ENCODE measurements at regions not wholly inside any gene's neighbourhood (a gene's known extent, or its start where the extent isn't known, plus 50 kb on each side); places are given as distances from the start of the nearest gene placed in this dataset.

DNA sequence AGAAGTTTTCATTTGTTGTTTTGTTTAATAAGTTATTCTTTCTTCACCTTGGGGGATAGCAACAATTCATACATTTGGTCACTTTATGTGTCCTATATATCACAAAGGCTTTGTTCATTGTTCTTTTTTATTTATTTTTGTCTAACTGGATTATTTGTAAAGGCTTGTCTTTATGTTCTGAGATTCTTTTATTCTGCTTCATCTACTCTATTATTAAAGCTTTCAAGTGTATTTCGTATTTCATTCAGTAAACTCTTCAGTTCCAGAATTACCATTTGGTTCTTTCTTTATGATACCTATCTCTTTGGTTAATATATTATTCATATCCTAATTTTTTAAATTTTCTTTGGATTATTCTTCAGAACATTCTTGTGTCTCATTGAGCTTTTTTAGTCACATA lies 942.9 kb downstream of the ANKRD7 start:
- Histone ChIP-seq H3K4me3 (ENCODE audit: low read depth, low read length) (no peak overlapping the region), H3K27me3 (ENCODE audit: control insufficient read depth, insufficient read depth, low read length) (no peaks in the 10 kb centered on the region), H3K27ac (ENCODE audit: low read depth, low read length) (no peak overlapping the region), H3K9me3 (ENCODE audit: control insufficient read depth, insufficient read depth, low read length) (peaks cover 5% of the 10 kb centered on the region; the same call in 1 of the 2 replicates)
- CTCF ChIA-PET: no interaction called here
- TF ChIP-seq, protein P1, sequence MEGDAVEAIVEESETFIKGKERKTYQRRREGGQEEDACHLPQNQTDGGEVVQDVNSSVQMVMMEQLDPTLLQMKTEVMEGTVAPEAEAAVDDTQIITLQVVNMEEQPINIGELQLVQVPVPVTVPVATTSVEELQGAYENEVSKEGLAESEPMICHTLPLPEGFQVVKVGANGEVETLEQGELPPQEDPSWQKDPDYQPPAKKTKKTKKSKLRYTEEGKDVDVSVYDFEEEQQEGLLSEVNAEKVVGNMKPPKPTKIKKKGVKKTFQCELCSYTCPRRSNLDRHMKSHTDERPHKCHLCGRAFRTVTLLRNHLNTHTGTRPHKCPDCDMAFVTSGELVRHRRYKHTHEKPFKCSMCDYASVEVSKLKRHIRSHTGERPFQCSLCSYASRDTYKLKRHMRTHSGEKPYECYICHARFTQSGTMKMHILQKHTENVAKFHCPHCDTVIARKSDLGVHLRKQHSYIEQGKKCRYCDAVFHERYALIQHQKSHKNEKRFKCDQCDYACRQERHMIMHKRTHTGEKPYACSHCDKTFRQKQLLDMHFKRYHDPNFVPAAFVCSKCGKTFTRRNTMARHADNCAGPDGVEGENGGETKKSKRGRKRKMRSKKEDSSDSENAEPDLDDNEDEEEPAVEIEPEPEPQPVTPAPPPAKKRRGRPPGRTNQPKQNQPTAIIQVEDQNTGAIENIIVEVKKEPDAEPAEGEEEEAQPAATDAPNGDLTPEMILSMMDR (IDR thresholded peaks at IDR 0.05; ENCODE audit: low read depth, low read length): no peak
- no peak for DNase-seq (ENCODE audit: low read depth, low spot score)
- POLR2A ChIA-PET: no interaction called here

DNA sequence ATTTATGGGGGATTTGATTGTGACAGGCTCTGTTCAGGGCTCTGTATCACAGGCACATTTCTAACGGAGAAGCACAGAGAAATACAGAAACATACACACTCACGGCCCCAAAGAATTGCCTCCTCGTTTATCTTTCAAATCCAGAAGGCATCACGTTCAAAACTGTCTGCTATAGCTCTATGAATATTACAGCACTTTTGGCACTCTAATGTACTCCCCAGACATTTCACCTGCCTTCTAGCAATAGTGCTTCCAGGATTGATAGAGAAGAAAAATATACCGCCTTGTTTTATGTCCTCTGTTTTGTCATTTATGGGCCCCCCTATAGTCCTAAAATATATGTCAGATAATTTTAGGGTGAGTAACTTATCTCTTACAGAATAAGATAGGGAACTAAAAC lies 947.5 kb downstream of the ANKRD7 start:
- CTCF ChIA-PET: no interaction called here
- POLR2A ChIA-PET: no interaction called here
- TF ChIP-seq, protein P1 (IDR thresholded peaks at IDR 0.05; ENCODE audit: low read depth, low read length): no peak
- no peak for DNase-seq (ENCODE audit: low read depth, low spot score)
- Histone ChIP-seq H3K27me3 (ENCODE audit: control insufficient read depth, insufficient read depth, low read length) (no peaks in the 10 kb centered on the region), H3K27ac (ENCODE audit: low read depth, low read length) (no peak overlapping the region), H3K4me3 (ENCODE audit: low read depth, low read length) (no peak overlapping the region), H3K9me3 (ENCODE audit: control insufficient read depth, insufficient read depth, low read length) (peaks cover 5% of the 10 kb centered on the region; the same call in 1 of the 2 replicates)

DNA sequence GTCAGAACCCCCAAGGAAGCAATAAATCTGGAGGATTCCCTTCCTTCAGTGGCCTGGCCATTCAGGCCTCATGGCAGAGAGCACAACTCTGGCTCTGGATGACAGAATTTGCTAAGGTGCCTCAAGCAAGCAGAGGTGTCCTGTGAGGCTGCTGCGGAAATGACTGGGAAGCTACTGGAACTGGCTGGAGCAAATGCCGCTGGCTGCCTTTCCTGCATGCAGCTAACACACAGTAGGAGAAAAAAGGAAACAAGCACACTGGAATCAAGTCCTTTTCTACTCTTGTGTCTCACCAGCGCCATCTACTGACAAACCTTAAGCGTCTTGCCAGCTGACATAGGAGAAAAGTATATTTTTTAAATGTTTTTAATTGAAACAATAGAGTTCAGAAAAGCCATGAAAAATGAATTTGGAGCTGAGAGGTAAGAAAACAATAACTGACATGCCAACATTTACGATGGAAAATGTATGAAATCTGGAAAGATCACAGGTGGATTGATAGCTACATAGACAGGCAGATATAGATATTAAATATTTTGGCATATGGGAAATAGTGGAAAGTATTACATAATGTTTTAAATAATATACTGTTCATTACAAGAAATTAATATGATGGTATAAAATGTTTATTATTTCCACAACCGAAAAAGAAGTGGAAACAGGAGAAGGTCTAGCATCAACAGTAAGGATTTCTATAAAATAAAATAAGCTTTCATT lies 951.6 kb downstream of the ANKRD7 start:
- no peaks in the 10 kb centered on the region for H3K9me3 ChIP-seq (ENCODE audit: control insufficient read depth, insufficient read depth, low read length)
- peak; percentile 1 for DNase-seq (ENCODE audit: low read depth, low spot score)
- no peaks in the 10 kb centered on the region for H3K27me3 ChIP-seq (ENCODE audit: control insufficient read depth, insufficient read depth, low read length)
- TF ChIP-seq, protein P1 (IDR thresholded peaks at IDR 0.05; ENCODE audit: low read depth, low read length): peak; percentile 68
- ChIA-PET CTCF (interaction anchor here (0.5 to 1.8 kb wide), 16 partner anchors 14 to 822 kb away, joined by 3 to 14 read pairs (median 3); no protein-coding TSS in a partner anchor), POLR2A (no interaction called here)
- H3K27ac ChIP-seq (ENCODE audit: low read depth, low read length): no peak overlapping the region
- H3K4me3 ChIP-seq (ENCODE audit: low read depth, low read length): no peak overlapping the region

DNA sequence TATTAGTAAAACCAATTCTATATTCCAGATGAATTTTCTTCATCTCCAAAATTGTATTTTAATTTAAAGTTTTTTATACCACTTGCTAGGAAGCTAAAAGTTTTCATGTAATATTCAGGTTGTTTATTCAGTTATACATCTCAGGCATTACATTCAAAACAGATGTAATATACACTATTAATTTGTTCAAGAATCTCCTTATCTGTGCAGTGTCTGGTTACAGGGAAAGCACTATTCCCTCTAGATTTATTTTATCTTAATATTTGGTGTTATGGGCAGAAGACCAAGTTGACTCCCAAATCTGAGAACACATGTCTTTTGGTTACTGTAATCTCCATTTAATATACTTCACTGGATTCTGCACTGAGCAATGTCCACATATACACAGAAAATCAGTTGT lies 953.4 kb downstream of the ANKRD7 start:
- POLR2A ChIA-PET: no interaction called here

More for the DNA sequence above, 953.4 kb downstream of the ANKRD7 start:
- H3K4me3 ChIP-seq (ENCODE audit: low read depth, low read length): no peak overlapping the region
- TF ChIP-seq, protein P1 (IDR thresholded peaks at IDR 0.05; ENCODE audit: low read depth, low read length): no peak
- CTCF ChIA-PET: interaction anchor here (1.1 to 2.2 kb wide), 3 partner anchors 20 to 306 kb away, joined by 3 to 7 read pairs (median 3); no protein-coding TSS in a partner anchor
- H3K27me3 ChIP-seq (ENCODE audit: control insufficient read depth, insufficient read depth, low read length): no peaks in the 10 kb centered on the region
- H3K27ac ChIP-seq (ENCODE audit: low read depth, low read length): no peak overlapping the region
- H3K9me3 ChIP-seq (ENCODE audit: control insufficient read depth, insufficient read depth, low read length): no peaks in the 10 kb centered on the region
- no peak for DNase-seq (ENCODE audit: low read depth, low spot score)

Measured in AG04450 (cell line).